ENCODE measurements at regions not wholly inside any gene's neighbourhood (a gene's known extent, or its start where the extent isn't known, plus 50 kb on each side); places are given as distances from the start of the nearest gene placed in this dataset.

GRCh38 chr7:144975882-144976281 is 140.0 kb upstream of the TPK1 start:
- no peak for TF ChIP-seq CTCF (IDR thresholded peaks at IDR 0.05)
- Histone ChIP-seq H3K4me1 (no peaks in the 10 kb centered on the region), H3K27ac (no peak overlapping the region), H3K27me3 (ENCODE audit: insufficient read depth in 3 of 3, low read length in 2 of 3) (no peaks in the 10 kb centered on the region), H3K4me3 (no peak overlapping the region), H3K36me3 (ENCODE audit: insufficient read depth in 1 of 2, low read depth in 1 of 2) (no peaks in the 10 kb centered on the region), H3K9me3 (no peaks in the 10 kb centered on the region)
- no peak for ATAC-seq
- intact Hi-C loops (cut with DNase I) = no loop called here
- 67 to 73% (median 68%) methylated on average over 4 of the region's 4 CpGs for WGBS, 3 donors
- DNase-seq = no peak

- intact Hi-C loops (cut with DNase I) = no loop called here
- DNase-seq (no peak), ATAC-seq (no peak)
- Histone ChIP-seq H3K4me1 (no peaks in the 10 kb centered on the region), H3K4me3 (no peak overlapping the region), H3K9me3 (no peaks in the 10 kb centered on the region), H3K36me3 (ENCODE audit: insufficient read depth in 1 of 2, low read depth in 1 of 2) (no peaks in the 10 kb centered on the region), H3K27ac (no peak overlapping the region), H3K27me3 (ENCODE audit: insufficient read depth in 3 of 3, low read length in 2 of 3) (no peaks in the 10 kb centered on the region)
- TF ChIP-seq CTCF (IDR thresholded peaks at IDR 0.05) = no peak
- 59 to 69% (median 69%) methylated on average over 3 of the region's 3 CpGs for WGBS, 3 donors
Observed at GRCh38 chr7:144969787-144970186, 133.9 kb upstream of the TPK1 start.

- H3K4me3 ChIP-seq = no peak overlapping the region
- no peaks in the 10 kb centered on the region for H3K9me3 ChIP-seq
- TF ChIP-seq CTCF (IDR thresholded peaks at IDR 0.05) = no peak
- H3K27ac ChIP-seq = no peak overlapping the region
- H3K36me3 ChIP-seq (ENCODE audit: insufficient read depth in 1 of 2, low read depth in 1 of 2) = no peaks in the 10 kb centered on the region
- no peaks in the 10 kb centered on the region for H3K27me3 ChIP-seq (ENCODE audit: insufficient read depth in 3 of 3, low read length in 2 of 3)
- no peaks in the 10 kb centered on the region for H3K4me1 ChIP-seq
- ATAC-seq = no peak
- intact Hi-C loops (cut with DNase I) = no loop called here
- no peak for DNase-seq
- WGBS, 3 donors = 75 to 84% (median 83%) methylated on average over 3 of the region's 3 CpGs
Observed at GRCh38 chr7:144960763-144961162, 124.9 kb upstream of the TPK1 start.

- WGBS, 3 donors = 41 to 61% (median 54%) methylated on average over 2 of the region's 2 CpGs
- no peak for TF ChIP-seq CTCF (IDR thresholded peaks at IDR 0.05)
- Histone ChIP-seq H3K4me3 (no peak overlapping the region), H3K4me1 (no peaks in the 10 kb centered on the region), H3K9me3 (no peaks in the 10 kb centered on the region), H3K27me3 (ENCODE audit: insufficient read depth in 3 of 3, low read length in 2 of 3) (peaks cover 0 to 2% (median 0%) of the 10 kb centered on the region in 3 donors), H3K27ac (no peak overlapping the region), H3K36me3 (ENCODE audit: insufficient read depth in 1 of 2, low read depth in 1 of 2) (no peaks in the 10 kb centered on the region)
- no peak for DNase-seq
- no peak for ATAC-seq
- intact Hi-C loops (cut with DNase I) = no loop called here
Observed at GRCh38 chr7:144957998-144958397, 122.1 kb upstream of the TPK1 start.

- Histone ChIP-seq H3K27me3 (ENCODE audit: insufficient read depth in 3 of 3, low read length in 2 of 3) (peaks cover 0 to 2% (median 0%) of the 10 kb centered on the region in 3 donors), H3K9me3 (no peaks in the 10 kb centered on the region), H3K27ac (no peak overlapping the region), H3K4me3 (no peak overlapping the region), H3K36me3 (ENCODE audit: insufficient read depth in 1 of 2, low read depth in 1 of 2) (no peaks in the 10 kb centered on the region), H3K4me1 (no peaks in the 10 kb centered on the region)
- intact Hi-C loops (cut with DNase I) = no loop called here
- no peak for ATAC-seq
- no peak for DNase-seq
- TF ChIP-seq CTCF (IDR thresholded peaks at IDR 0.05) = no peak
- WGBS, 3 donors = 82 to 92% (median 89%) methylated on average over 1 of the region's 1 CpG
Observed at GRCh38 chr7:144955422-144955821, 119.6 kb upstream of the TPK1 start.
